Germinal center (tissue), 1 donor: ENCODE measurements at regions not wholly inside any gene's neighbourhood (a gene's known extent, or its start where the extent isn't known, plus 50 kb on each side); places are given as distances from the start of the nearest gene placed in this dataset.
"Not testable (repeated sequence)": the region's sequence is repeated elsewhere in the genome, so short reads cannot be mapped to it uniquely, and the experiment has no call there.

ENCODE experiments used
- DNase-seq: peaks from one replicate; pipeline ENCODE4 v3.0.0; 2012; ENCODE audit warnings: mixed read lengths, low spot score

- no peak for DNase-seq
Measured at GRCh38 chr6:19156443-19156842, 680.7 kb upstream of the ID4 start.

GRCh38 chr6:19157486-19157885, 679.7 kb upstream of the ID4 start:
- no peak for DNase-seq

- no peak for DNase-seq
Measured at GRCh38 chr6:19158586-19158985, 678.6 kb upstream of the ID4 start.

- no peak for DNase-seq
Measured at GRCh38 chr6:19159089-19159488, 678.1 kb upstream of the ID4 start.

GRCh38 chr6:19159561-19159960, 677.6 kb upstream of the ID4 start:
- DNase-seq, result no peak

GRCh38 chr6:19160081-19160730, 677.0 kb upstream of the ID4 start:
- no peak for DNase-seq

GRCh38 chr6:19167251-19167650, 669.9 kb upstream of the ID4 start:
- no peak for DNase-seq

- no peak for DNase-seq
Measured at GRCh38 chr6:19169366-19169765, 667.8 kb upstream of the ID4 start.

- DNase-seq, result no peak
Measured at GRCh38 chr6:19175023-19175422, 662.1 kb upstream of the ID4 start.

GRCh38 chr6:19180348-19181072, 656.7 kb upstream of the ID4 start:
- no peak for DNase-seq

- no peak for DNase-seq
Measured at GRCh38 chr6:19181211-19181610, 656.0 kb upstream of the ID4 start.

- no peak for DNase-seq
Measured at GRCh38 chr6:19193624-19194023, 643.5 kb upstream of the ID4 start.

GRCh38 chr6:19204445-19204844, 632.7 kb upstream of the ID4 start:
- no peak for DNase-seq

GRCh38 chr6:19205076-19205475, 632.1 kb upstream of the ID4 start:
- no peak for DNase-seq

- DNase-seq, result no peak
Measured at GRCh38 chr6:19209202-19209601, 628.0 kb upstream of the ID4 start.

- peak; percentile 6 for DNase-seq
Measured at GRCh38 chr6:19210849-19211590, 626.1 kb upstream of the ID4 start.

GRCh38 chr6:19214231-19214630, 622.9 kb upstream of the ID4 start:
- DNase-seq, result no peak

- DNase-seq, result no peak
Measured at GRCh38 chr6:19219931-19220330, 617.2 kb upstream of the ID4 start.

- DNase-seq, result no peak
Measured at GRCh38 chr6:19231878-19232561, 605.1 kb upstream of the ID4 start.

GRCh38 chr6:19245656-19246055, 591.5 kb upstream of the ID4 start:
- DNase-seq, result no peak

GRCh38 chr6:19247181-19247580, 590.0 kb upstream of the ID4 start:
- DNase-seq, result not testable (repeated sequence)

GRCh38 chr6:19256123-19256522, 581.0 kb upstream of the ID4 start:
- not testable (repeated sequence) for DNase-seq

GRCh38 chr6:19261642-19262041, 575.5 kb upstream of the ID4 start:
- DNase-seq, result no peak
